Left lung (tissue), 4 donors: ENCODE measurements at regions not wholly inside any gene's neighbourhood (a gene's known extent, or its start where the extent isn't known, plus 50 kb on each side); places are given as distances from the start of the nearest gene placed in this dataset.
A peak's percentile ranks its signal among the peaks of the same experiment; 100 is the strongest.

Source experiments
- ATAC-seq: fragments of 200-7000 bp; cut with Tn5 transposase; one replicate; pipeline ENCODE4 v1.9.1; 2020; ENCODE audit warnings: moderate library complexity
- DNase-seq, 4 donors: peaks; one replicate each; pipeline ENCODE4 v3.0.0-alpha.2; 2013 to 2020
- H3K27ac ChIP-seq, 2 donors: fragments of 200-600 bp; sonication (generic) in 1 of 2; one replicate each; pipeline versions ENCODE4 v1.5.0 to v1.8.0; 2020 to 2021
- H3K27me3 ChIP-seq, 2 donors: fragments of 200-600 bp; sonication (generic) in 1 of 2; one replicate each; pipeline versions ENCODE4 v1.5.0 to v1.8.0; 2020 to 2021
- H3K36me3 ChIP-seq, 2 donors: fragments of 200-600 bp; sonication (generic) in 1 of 2; one replicate each; pipeline versions ENCODE4 v1.5.0 to v1.8.0; 2020 to 2021
- H3K4me1 ChIP-seq, 2 donors: fragments of 200-600 bp; one replicate each; pipeline ENCODE4 v1.8.0; 2021
- H3K4me3 ChIP-seq, 2 donors: fragments of 200-600 bp; sonication (generic) in 1 of 2; one replicate each; pipeline versions ENCODE4 v1.5.0 to v1.8.0; 2020 to 2021; ENCODE audit warnings: mild to moderate bottlenecking in 1 of 2
- H3K9me3 ChIP-seq, 2 donors: fragments of 200-600 bp; sonication (generic) in 1 of 2; one replicate each; pipeline versions ENCODE4 v1.5.0 to v1.8.0; 2020 to 2021
- intact Hi-C, 2 donors: fragments of 100-400 bp; cut with DNase I; formaldehyde crosslinking; loops; one replicate each; pipeline versions ENCODE4 v1.11.2 to v1.14.2; 2022
- TF ChIP-seq, protein P1 (sequence below), 2 donors: fragments of 200-600 bp; sonication (generic) in 1 of 2; IDR thresholded peaks; one replicate each; pipeline versions ENCODE4 v1.5.0 to v1.8.0; 2021; ENCODE audit warnings: antibody characterized with exemption in 2 of 2
- donor health status: DM: no; HTN: yes; CAD: no.
- donor health status: DM: no; HTN: no; CAD: no.

DNA sequence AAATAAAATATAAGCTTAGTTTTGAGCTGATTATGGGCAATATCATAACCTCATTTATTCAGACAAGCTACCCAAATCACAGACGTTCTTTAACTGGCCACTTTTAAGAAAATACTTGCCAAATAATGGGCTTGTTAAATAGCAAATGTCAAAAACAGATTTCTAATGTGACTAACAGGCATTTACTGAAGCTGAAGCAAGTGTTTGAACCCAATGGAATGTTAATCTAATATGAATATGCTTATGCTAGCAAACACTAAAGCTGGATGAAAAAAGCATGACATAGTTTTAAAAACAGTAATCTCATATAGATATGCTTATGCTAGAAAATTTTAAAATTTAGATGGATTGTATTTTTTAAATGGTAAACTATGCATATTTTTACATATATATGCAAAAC lies 411.6 kb upstream of the PTGER4 start:
- TF ChIP-seq, protein P1, sequence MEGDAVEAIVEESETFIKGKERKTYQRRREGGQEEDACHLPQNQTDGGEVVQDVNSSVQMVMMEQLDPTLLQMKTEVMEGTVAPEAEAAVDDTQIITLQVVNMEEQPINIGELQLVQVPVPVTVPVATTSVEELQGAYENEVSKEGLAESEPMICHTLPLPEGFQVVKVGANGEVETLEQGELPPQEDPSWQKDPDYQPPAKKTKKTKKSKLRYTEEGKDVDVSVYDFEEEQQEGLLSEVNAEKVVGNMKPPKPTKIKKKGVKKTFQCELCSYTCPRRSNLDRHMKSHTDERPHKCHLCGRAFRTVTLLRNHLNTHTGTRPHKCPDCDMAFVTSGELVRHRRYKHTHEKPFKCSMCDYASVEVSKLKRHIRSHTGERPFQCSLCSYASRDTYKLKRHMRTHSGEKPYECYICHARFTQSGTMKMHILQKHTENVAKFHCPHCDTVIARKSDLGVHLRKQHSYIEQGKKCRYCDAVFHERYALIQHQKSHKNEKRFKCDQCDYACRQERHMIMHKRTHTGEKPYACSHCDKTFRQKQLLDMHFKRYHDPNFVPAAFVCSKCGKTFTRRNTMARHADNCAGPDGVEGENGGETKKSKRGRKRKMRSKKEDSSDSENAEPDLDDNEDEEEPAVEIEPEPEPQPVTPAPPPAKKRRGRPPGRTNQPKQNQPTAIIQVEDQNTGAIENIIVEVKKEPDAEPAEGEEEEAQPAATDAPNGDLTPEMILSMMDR (IDR thresholded peaks at IDR 0.05), result no peak
- no peak for ATAC-seq

DNA sequence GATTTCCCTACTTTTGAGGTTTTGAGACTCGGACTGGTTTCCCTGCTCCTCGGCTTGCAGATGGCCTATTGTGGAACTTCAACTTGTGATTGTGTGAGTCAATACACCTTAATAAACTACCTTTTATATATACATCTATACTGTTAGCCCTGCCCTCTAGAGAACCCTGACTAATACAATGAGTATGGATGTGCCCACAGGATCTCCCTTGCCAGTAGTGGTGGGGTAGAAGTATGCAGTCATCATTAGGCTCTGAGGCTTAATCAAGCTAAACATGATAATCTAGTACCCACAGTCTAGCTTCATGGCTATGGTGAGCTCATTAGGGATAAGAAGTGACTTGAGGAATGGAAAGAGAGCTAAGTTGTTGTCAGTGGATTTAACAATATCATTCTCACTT lies 412.8 kb upstream of the PTGER4 start:
- intact Hi-C loops, result no loop called here
- ATAC-seq (no peak), DNase-seq (no peak)
- H3K9me3 ChIP-seq, result no peaks in the 10 kb centered on the region
- no peak overlapping the region for H3K4me3 ChIP-seq
- H3K27ac ChIP-seq, result no peak overlapping the region
- H3K36me3 ChIP-seq, result no peaks in the 10 kb centered on the region
- H3K4me1 ChIP-seq, result no peaks in the 10 kb centered on the region
- no peaks in the 10 kb centered on the region for H3K27me3 ChIP-seq
- TF ChIP-seq, protein P1 (IDR thresholded peaks at IDR 0.05), result no peak

More for the DNA sequence above, 411.6 kb upstream of the PTGER4 start:
- DNase-seq, result no peak
- Histone ChIP-seq H3K9me3 (no peaks in the 10 kb centered on the region), H3K27ac (no peak overlapping the region), H3K27me3 (no peaks in the 10 kb centered on the region), H3K4me1 (no peaks in the 10 kb centered on the region), H3K36me3 (no peaks in the 10 kb centered on the region), H3K4me3 (no peak overlapping the region)
- intact Hi-C loops, result no loop called here

DNA sequence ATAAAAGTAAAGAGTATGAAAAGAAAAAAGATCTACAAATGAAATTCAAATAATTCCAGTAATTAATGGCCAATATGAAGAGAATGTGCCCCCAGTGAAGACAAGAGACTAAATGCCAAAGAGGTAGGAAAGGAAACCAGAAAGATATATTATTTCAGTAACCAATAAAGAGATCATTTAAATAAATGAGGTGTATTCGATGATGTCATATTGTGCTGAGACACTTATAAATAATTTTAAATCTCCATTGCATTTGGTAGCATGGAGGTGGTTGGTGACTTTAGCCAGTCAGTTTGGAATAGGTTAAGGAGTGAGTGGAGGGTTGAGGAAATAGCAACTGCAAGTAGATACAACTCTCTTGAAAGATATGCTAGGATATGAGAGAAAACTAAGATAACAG lies 417.7 kb upstream of the PTGER4 start:
- Histone ChIP-seq H3K36me3 (no peaks in the 10 kb centered on the region), H3K27me3 (no peaks in the 10 kb centered on the region), H3K27ac (no peak overlapping the region), H3K9me3 (no peaks in the 10 kb centered on the region), H3K4me1 (peaks cover 0 to 12% of the 10 kb centered on the region in 2 donors), H3K4me3 (no peak overlapping the region)
- DNase-seq, result no peak
- intact Hi-C loops, result no loop called here
- TF ChIP-seq, protein P1 (IDR thresholded peaks at IDR 0.05), result no peak
- ATAC-seq, result no peak

DNA sequence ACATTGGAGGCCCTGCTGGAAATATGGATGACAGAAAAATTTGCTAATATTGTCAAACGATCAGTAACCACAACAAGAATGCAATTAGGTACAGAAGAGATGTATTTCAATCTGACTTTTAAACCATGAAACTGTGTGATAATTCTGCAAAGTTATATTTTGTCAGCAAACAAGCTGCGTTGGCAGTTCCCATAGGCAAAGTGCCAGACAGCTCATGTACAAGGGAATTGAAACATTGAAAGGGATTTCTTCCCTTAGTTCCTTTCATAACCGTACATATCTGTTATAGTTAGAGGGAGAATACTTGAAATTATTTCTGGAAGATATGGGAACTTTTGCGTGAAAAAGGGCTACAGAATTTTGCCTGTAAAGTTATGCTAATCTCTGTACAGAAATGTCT lies 419.4 kb upstream of the PTGER4 start:
- ATAC-seq (no peak), DNase-seq (peak in 2 of 4 donors; percentile 36 to 52)
- TF ChIP-seq, protein P1 (IDR thresholded peaks at IDR 0.05), result no peak
- intact Hi-C loops, result no loop called here
- Histone ChIP-seq H3K27ac (no peak overlapping the region), H3K4me3 (no peak overlapping the region), H3K4me1 (peaks cover 0 to 12% of the 10 kb centered on the region in 2 donors), H3K36me3 (no peaks in the 10 kb centered on the region), H3K27me3 (no peaks in the 10 kb centered on the region), H3K9me3 (no peaks in the 10 kb centered on the region)

DNA sequence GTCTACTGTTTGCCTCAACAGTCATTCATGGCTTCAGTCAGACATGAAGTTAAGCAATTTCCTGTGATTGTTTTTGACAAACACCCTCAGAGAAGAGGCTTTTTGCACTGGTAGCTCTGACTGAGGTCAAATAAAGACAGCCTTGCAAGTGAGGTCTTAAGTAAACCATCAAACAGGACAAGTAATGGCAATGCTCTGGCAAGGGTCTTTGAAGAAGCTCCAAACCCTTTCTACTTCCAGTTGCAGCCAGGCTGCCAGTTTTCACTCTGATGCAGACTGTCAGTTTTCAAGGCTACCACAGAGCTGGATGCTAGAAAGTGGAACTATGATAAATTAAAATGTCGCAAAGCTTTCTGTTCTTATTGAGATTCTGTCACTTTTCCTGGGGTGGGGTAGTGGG lies 421.5 kb upstream of the PTGER4 start:
- TF ChIP-seq, protein P1 (IDR thresholded peaks at IDR 0.05), result no peak
- Histone ChIP-seq H3K4me3 (no peak overlapping the region), H3K9me3 (no peaks in the 10 kb centered on the region), H3K4me1 (peaks cover 0 to 12% of the 10 kb centered on the region in 2 donors), H3K27ac (peak overlapping the region in 1 of 2 donors; percentile 84), H3K36me3 (no peaks in the 10 kb centered on the region), H3K27me3 (no peaks in the 10 kb centered on the region)
- ATAC-seq (no peak), DNase-seq (no peak)
- intact Hi-C loops, result no loop called here
